ENCODE measurements at regions not wholly inside any gene's neighbourhood (a gene's known extent, or its start where the extent isn't known, plus 50 kb on each side); places are given as distances from the start of the nearest gene placed in this dataset.

DNA sequence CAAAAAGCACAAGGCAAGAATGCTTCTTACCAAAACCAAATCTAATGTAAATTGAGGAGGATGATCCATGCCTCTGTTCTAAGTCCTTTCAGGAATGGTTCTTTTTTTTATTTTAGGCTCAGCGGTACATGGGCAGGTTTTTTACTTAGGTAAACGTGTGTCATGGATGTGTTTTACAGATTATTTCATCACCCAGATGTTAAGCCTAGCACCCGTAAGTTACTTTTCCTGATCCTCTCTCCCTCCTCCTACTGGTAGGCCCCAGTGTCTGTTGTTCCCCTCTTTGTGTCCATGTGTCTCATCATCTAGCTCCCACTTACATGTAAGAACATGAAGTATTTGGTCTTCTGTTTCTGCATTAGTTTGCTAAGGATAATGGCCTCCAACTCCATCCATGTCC lies 289.2 kb upstream of the THBS1 start:
- DNase-seq = no peak

DNA sequence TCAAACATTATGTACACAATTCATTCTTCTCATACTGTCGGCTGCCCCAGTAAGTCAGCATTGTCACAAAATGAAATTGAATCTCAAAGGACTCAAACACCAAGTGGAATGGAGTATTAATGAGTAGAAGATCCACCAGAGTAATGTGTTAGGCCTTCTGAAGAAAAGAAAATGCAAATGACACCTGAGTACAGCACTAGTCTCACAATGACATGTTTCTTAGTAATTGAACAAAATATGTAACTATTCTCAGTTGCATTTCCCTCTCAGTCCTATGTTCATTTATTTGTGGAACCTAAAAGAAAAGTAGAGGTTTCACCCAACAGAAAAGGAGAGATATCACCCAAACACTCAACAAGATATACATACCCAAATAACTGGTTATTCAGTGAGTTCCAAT lies 283.9 kb upstream of the THBS1 start:
- DNase-seq = no peak

DNA sequence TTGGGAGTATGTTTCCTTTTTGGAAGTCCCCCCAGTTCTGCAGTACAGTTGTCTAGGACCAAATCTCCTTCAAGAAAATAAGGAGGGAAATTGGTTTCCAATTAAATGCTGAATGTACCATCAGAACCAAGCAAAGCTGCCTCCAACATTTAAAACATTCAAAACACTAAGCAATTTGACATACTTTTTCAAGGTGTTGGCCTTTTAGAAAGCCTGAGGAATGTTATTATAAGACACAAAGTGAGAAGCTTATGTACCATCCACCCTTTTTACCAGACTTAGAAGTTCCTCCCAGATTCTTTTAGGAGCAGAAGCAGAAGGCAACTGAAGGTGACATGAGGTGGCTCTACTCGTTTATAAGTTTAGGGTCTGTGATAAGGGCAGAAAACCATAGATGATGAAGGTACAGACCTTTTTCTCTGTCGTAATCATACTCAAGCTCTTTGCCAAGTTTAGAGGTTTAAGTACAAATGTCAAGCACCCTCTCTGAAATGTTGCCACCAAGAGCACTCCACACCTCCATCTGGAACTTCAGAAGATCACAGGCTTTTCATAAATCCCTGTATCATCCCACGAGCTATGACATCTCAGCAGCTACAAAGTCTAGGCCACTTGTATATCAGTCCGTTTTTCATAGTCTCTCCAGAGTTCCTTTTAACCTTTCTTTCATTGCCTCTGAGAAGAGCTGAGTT lies 282.5 kb upstream of the THBS1 start:
- DNase-seq = no peak

DNA sequence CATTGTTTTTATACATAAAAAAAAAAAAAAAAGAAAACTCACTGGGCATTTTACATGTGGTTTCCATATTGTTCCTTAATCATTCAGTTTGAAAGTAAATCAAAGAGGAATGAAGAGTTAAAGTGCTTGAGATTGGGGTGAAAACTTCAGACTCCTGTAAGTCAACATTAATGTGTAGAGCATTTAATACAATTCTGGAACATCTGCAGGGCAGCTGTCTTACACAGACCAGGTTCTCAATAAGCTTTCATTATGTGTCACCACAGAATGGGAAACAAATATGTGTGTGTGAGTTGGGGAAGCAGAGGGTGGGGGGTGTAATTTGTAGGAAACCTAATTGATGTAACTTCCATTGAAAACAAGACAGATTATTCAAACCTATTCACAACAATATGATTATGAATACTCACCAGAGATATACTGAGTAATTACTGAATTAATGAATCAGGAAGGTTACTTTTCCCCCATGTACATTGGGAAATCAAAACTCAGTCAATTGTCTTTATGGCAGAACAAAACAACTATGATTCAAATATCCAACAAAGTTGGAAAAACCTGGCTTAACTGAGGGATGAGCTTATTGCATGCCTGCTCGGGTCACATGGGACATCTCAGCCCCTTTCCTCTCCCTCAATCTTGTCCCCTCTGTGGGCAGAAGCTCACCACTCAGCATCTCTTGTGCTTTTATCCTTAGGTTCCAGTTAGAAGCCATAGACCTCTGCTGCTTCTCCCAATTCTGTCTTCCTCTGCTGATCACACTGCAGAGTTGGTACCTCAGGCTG lies 281.2 kb upstream of the THBS1 start:
- no peak for DNase-seq

DNA sequence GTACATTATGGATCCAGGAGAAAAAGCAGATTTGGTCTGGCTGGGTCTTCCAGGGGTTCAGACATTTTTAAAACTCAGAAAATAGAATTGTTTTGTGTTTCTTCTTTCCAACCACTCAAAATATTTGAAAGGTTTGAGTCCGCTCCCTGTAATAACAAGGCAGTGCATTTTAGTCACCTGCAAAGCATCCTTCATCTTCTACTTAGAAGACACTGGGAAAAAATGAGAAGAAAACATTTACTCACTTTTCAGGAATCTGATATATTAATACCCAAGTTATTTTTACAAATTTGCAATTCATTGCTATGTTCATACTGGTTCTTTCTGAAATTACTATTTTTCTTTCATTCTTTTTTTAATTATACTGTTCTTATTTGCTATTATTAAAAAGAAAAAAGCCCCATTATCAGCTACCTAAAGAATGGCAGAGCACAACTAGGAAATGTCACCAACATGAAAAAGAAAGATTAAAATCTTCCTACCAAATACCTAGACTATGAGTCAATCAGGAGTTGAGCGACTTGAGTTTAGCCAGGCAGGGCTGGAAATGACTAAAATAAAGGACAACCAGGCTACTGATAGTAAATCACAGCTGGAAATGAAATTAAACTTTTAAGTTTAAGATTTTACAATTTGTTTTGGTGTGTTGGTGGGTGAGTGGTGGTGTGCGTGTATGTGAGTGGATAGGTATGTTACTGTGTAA lies 280.3 kb upstream of the THBS1 start:
- DNase-seq = no peak

DNA sequence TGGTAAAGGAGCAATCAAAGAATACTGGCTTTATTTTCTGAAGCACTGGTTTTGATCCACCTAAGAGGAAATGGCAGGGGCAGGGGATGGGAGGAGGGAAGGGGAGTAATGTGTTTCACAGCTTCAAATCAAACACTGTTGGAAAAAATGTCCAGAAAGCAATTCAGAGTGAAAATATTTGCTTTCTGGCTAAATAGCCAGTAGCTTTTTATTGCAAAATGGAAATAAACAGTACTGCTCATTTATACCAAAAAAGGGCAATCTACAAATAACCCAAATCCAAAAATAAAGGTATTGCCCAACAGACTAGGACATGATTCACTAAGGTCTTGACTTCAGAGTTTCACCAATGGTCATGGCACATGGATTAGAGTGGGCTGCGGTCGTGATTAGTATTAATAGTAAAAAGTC lies 279.3 kb upstream of the THBS1 start:
- DNase-seq = no peak

DNA sequence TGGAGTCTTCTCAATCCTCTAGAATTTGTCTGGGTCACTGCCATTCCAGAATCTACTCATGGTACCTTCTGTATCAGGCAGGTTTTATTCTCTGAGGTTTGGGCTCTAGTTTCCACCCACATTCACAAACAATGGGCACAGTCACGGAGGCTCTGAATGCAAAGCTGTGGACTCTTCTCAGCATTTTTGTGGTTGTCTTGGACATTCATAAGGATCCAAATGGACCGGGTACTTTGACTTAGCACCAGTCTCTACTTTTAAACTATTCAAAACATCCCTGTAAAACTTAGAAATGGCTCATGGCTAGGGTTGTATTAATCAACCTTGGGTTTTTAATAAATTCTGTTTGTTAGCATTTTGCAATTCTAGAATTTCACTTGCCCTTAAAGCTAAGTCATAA lies 277.9 kb upstream of the THBS1 start:
- no peak for DNase-seq

DNA sequence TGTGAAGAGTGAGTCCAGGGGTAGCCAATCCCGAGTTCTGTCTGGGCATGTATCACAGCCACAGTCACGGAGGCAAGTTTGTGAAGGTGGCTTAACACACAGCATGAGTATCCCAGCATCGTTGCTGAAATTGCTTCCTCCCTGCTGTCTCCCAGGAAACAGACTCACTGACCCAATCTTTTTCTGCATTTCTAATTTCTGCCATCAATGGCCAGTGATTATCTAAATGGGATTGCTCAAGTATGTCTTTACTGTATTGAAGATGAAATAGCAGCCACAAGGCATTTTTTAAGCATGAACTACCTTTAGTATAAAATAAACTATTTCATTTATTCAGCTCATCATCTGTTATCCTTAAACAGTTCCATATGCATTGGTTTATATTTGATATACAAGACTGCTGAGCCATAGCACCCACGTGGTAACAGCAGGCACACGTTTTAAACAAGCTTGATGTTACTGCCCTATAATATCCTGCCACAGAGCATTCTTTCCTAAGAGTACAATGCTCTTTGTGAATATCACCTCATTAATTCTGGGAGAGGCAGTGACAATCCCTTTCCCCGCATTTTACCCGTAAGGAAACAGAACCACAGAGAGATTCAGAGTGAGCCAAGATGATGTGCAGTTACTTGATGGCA lies 276.6 kb upstream of the THBS1 start:
- DNase-seq = no peak

DNA sequence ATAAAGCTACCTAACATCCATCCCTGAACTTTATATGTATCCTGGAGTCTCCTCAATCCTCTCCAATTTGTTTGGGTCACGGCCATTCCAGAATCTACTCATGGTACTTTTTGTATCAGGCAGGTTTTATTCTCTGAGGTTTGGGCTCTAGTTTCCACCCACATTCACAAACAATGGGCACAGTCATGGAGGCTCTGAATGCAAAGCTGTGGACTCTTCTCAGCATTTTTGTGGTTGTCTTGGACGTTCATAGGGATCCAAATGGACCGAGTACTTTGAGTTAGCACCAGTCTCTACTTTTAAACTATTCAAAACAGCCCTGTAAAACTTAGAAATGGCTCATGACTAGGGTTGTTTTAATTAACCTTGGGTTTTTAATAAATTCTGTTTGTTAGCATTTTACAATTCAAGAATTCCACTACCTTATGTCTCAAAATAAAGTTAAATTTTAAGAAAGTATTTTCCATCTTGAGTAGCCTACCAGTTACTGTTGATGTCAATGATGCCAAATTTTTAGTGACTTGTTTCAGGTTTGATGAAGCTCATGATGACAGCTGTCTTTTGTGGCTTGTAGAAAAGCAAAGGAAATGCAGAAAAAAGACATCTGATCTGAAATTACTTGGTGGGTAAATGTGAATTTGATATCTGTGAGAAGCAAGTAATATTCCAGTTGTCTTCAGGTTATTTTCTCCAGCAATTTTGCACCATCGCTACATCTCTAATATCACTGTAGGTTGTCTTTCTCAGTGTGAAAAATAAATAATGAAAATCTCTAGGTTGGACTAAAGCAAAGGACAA lies 275.7 kb upstream of the THBS1 start:
- no peak for DNase-seq

DNA sequence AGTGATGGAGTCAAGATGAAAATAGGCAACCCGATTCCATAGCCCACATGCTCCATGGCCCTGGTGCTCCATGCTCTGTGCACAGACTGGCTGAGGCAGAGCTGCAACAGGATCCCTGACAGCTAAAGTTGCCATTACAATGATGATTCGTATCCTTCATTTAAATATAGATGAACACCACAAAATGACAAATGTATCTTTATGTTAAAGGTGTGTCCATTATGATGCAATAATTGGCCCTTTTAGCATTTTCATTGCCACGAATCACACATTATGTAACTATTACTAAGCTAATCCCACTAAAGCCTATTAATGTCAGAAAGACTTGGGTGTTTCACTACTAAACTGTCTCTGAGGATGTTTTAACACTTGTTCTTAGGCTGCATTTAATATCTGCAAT lies 270.2 kb upstream of the THBS1 start:
- DNase-seq = no peak

DNA sequence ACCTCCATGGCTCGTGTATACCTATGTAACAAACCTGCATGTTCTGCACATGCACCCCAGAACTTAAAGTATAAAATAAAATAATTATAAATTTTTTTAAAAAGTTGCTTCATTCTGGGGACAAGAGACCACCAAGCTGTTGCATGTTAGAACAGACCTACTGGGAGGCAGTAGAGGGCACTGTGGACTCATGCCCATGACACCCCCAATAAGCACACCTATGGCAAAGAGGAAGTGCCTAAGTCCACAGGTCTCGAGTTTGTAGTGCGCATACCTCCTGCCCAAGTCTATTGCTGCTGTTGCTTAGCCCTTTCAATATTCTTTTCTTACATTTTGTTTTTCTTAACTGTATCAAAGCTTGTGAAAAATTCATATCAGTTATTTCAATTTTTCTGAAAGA lies 267.9 kb upstream of the THBS1 start:
- DNase-seq = no peak

DNA sequence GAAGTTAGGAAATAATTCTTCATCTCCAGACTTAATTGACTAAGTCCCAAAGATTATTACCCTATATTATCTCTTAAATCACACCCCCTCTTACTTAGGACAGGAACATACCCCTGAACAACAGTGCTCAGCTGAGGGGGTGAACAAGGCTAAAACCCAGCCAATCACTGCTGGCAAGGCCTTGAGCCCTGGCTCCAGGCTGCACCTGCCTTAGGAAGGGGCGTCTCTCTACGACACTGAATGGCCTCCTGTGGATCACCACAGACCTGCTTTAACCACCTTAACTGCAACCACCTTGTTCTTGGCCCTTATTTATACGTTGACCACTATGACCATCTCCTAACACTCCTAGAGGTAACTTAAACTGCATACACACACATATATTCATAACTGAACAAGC lies 267.4 kb upstream of the THBS1 start:
- DNase-seq = no peak

DNA sequence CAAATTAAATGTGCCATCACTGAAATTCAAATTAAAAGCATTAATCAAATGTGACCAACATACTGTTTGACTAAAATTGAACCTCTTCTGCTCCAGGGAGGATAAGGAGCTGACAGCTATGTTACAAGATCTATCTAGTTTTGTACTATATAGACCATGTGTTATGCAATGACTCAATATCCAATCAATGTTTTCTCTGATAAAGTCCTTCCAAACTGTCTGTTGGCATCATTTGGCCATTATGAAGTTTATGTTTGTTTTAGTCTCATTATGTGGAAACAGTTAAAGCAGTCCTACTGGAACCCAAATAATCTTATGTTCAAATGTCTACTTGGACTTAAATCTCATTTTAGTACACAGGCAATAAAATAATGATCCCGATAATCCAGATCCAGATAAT lies 267.0 kb upstream of the THBS1 start:
- DNase-seq = no peak

DNA sequence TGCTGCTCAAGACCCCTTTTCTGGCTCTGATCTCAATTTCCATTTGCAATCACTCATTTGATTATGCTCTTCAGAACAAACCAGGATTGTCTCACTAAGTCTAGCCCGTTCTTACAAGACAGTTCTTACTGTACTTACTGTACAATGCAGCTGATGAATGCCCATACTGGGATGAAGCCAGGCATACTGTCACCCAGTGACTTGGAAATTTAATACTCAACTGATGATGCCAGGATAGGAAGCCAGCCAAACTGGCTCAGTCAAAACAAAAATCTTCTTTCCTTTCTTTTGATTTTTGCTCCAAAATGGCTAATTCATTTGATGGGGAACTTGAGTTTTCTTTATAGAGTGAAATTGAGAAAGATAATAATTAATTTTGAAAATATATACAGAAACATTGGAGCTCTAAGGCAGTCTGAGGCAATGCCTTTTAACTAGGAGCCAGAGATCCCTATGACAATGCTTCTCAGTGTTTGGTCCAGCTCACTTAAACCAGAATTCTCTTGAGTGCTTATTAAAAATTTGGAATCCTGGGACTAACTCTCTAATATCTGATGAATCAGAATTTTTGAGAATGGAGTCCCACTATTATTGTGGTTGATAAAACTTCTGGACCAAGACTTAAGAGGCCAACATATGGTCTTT lies 265.6 kb upstream of the THBS1 start:
- DNase-seq = no peak

DNA sequence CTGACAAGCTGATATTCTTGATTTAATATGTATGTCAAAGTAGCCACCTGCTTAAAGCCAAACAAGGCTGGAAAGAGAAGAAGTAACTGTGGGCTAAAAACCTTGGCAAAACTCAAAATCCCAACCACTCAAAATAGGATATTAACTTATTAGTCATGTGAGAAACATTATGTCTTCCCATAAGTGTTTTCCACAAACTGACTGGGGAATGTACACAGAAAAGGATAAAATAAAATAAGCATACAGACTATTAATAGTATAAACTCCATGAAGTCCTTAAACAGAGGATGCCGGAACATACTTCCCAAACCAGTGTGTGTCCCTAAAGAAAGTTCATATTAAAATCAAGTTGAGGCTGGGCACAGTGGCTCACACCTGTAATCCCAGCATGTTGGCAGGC lies 263.7 kb upstream of the THBS1 start:
- no peak for DNase-seq

DNA sequence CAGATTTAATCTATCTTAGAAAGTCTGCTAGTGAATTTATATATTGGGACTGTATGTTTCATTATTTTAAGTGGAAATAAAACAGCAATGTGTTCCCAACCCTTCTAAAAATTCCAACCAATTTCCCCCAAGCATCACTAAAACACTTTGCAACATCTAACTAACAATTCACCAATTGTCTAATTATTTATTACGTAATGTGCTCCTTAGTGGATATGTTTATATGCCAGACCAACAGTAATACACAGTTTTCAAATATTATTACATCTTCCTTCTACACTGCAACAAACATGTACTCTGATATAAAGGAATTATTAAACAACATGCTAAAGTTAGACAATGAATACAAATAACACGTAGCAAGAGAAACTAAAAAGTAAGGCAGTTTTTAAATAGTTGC lies 262.6 kb upstream of the THBS1 start:
- no peak for DNase-seq

DNA sequence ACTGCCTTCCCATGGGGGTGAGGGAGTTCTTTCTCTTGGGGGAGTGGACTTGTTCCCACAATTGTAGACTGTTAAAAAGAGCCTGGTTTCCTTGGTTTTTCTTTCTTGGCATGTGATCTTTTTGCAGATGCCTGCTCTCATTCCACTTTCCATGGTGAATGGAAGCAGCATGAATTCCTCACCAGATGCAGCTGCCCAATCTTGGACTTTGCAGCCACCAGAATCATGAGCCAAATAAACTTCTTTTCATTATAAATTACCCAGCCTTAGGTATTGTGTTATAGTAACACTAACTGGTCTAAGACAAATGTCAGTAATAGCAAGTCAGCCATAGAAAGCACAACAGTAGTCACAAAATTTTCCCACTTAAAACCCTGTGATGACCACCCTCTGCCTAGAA lies 260.5 kb upstream of the THBS1 start:
- no peak for DNase-seq

DNA sequence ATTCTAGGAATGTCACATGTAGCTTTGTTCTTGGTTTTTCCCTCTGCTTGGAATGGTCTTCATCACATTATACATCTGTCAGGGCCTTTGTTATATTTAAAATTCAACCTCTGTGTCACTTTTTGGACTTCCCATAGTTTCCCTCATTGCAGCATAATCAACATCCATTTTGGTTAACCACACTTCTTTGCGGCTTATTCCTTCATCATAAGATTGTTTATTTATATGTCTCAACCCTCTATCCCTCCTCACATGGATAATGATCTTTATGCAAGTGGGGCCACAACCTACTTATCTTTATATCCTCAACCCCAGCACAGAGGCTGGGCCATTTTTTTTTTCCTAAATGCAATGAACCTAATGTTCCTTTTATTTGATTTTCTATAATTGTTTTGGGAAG lies 260.0 kb upstream of the THBS1 start:
- DNase-seq = no peak

DNA sequence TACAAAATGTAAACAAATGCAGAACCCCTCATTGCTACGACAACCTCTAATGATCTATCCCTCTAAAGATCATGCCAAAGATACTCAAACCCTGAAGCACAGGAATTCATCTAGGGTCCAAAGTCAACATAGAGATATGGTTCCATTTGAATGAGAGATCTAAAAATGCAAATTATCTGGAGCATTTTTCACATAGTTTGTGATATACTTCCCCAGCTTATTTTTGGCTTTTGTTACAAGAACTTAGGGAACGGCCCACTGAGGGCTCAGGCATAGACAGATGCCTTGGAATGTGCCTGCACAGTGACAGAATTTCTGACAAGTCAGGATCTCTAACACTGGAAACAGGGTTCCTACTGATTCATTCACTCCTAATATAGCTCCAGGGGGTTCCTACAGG lies 258.9 kb upstream of the THBS1 start:
- DNase-seq = no peak

DNA sequence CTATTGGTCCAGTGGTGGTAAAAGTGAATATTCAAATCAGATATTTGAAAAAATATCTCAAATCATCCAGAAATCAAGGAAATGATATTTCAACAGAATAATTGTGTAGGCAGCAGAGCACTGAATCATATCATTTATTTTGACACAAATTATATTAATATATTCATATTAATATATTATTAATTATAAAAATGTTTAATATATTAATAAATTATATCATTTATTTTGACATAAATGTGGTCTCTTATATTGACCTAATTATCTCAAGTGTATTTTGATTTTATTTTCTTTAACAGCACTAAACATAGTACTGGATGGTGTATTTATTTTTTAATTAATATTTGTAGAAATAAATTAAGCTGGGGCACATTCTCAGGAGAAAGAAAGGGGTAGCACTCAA lies 257.7 kb upstream of the THBS1 start:
- DNase-seq = no peak

DNA sequence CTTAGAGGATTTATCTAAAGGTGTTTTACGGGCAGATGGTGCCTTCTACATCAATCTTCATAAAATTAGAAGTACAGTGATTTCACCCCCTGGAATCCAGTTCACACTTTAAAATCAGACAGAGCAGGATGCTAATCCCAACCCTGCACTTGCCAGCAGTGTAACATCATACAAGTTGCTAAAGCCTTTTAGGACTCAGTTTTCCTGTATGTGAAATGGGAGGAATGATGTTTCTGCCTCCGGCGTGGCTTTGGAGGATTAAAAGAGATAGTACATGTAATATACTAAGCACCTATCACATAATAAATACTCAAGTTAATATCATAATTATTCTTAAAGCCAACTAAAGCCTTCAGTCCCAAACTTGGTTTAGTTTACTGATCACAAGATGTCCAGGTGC lies 257.2 kb upstream of the THBS1 start:
- no peak for DNase-seq

DNA sequence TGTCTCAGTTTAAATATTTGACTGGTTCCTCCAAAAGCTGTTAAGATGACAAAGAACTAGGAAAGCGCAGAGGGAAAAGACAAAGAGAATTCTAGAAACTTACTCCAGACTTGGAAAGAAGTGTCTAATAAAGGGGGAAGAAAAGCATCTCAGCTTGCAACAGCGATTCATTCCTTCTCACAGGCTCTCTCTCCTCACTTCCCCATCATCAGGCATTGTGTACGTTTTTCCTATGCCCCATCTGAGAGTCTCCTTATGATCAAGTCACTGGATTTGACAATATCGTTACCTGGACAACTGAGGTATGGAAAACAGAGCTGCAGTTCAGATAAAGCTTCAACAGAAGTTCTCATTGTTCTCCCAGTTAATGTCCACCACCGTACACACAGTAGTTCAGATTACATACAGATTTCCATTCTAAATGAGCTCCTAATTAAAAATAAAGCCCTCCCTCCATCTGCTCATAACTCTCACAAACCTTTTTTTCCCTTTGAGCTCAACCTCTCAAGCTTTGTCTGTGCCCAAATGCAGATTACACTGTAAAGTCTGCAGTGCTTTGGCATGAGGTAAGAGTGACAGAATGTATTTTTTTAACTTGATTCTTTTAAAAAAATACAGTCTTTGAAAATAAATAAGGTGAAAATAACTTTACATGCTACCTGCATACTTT lies 254.4 kb upstream of the THBS1 start:
- no peak for DNase-seq
